Neural cell (in vitro differentiated cells): ENCODE measurements at regions not wholly inside any gene's neighbourhood (a gene's known extent, or its start where the extent isn't known, plus 50 kb on each side); places are given as distances from the start of the nearest gene placed in this dataset.

ENCODE experiments used
- H2AFZ ChIP-seq: fragments of 200-600, 300-800 bp; sonication (generic), shearing (Covaris generic); 2 replicates; pipeline ENCODE4 v1.6.0; 2014; ENCODE audit warnings: low read depth, mild to moderate bottlenecking, antibody characterized with exemption, low read length, moderate library complexity
- H3F3A ChIP-seq: fragments of 200-600 bp; shearing (Covaris generic); 2 replicates; pipeline ENCODE4 v1.6.1; 2016; ENCODE audit warnings: mild to moderate bottlenecking, moderate library complexity, mixed read lengths, antibody characterized with exemption, low read length; ENCODE audit not compliant: insufficient read depth, poor library complexity, severe bottlenecking
- H3K27ac ChIP-seq: fragments of 200-600, 300-800 bp; sonication (generic), shearing (Covaris generic); 2 replicates; pipeline ENCODE4 v1.5.1; 2014; ENCODE audit warnings: mild to moderate bottlenecking, low read length, moderate library complexity
- H3K27me3 ChIP-seq: fragments of 300-800, 200-600 bp; sonication (generic), shearing (Covaris generic); 2 replicates; pipeline ENCODE4 v1.6.0; 2014; ENCODE audit warnings: mild to moderate bottlenecking, low read depth, low read length, moderate library complexity; ENCODE audit not compliant: insufficient read depth
- H3K36me3 ChIP-seq: fragments of 300-800, 200-600 bp; sonication (generic), shearing (Covaris generic); 2 replicates; pipeline ENCODE4 v1.5.1; 2014; ENCODE audit warnings: mild to moderate bottlenecking, antibody characterized with exemption, low read length, moderate library complexity; ENCODE audit not compliant: insufficient read depth
- H3K4me2 ChIP-seq: fragments of 300-800, 200-600 bp; sonication (generic), shearing (Covaris generic); 2 replicates; pipeline ENCODE4 v1.6.0; 2014; ENCODE audit warnings: mild to moderate bottlenecking, low read length
- H3K4me3 ChIP-seq: fragments of 300-800, 200-600 bp; sonication (generic), shearing (Covaris generic); 2 replicates; pipeline ENCODE4 v1.5.1; 2014; ENCODE audit warnings: mild to moderate bottlenecking, low read length, moderate library complexity
- H3K79me2 ChIP-seq: fragments of 200-600 bp; shearing (Covaris generic); replicated peaks from 2 replicates; pipeline ENCODE4 v1.6.0; 2014; ENCODE audit warnings: mild to moderate bottlenecking, low read length, moderate library complexity; ENCODE audit not compliant: insufficient read depth
- H3K9ac ChIP-seq: fragments of 300-800, 200-600 bp; sonication (generic), shearing (Covaris generic); 2 replicates; pipeline ENCODE4 v1.6.1; 2016; ENCODE audit warnings: mild to moderate bottlenecking, low read length, mixed read lengths
- H3K9me2 ChIP-seq: fragments of 200-600 bp; shearing (Covaris generic); 2 replicates; pipeline ENCODE4 v1.6.1; 2016; ENCODE audit warnings: mild to moderate bottlenecking, low read length, mixed read lengths; ENCODE audit not compliant: insufficient read depth
- H3K9me3 ChIP-seq: fragments of 200-600, 300-800 bp; sonication (generic), shearing (Covaris generic); 2 replicates; pipeline ENCODE4 v1.6.1; 2016; ENCODE audit warnings: mild to moderate bottlenecking, mixed run types, low read length, moderate library complexity, mixed read lengths
- H4K20me1 ChIP-seq: fragments of 200-600 bp; shearing (Covaris generic); 2 replicates; pipeline ENCODE4 v1.6.1; 2016; ENCODE audit warnings: mild to moderate bottlenecking, mixed run types; ENCODE audit not compliant: insufficient read depth
- CTCF ChIP-seq: fragments of 450-650 bp; IDR thresholded peaks from 2 replicates; pipeline ENCODE4 v1.5.1; 2014; ENCODE audit warnings: antibody characterized with exemption, mild to moderate bottlenecking, moderate library complexity; ENCODE audit not compliant: poor library complexity, severe bottlenecking
- EP300 ChIP-seq: fragments of 450-650 bp; conservative IDR thresholded peaks from 2 replicates; pipeline ENCODE4 v1.6.1; 2014; ENCODE audit warnings: antibody characterized with exemption, mild to moderate bottlenecking, moderate library complexity; ENCODE audit not compliant: poor library complexity, severe bottlenecking
- EZH2 ChIP-seq: fragments of 200-600, 300-800 bp; shearing (Covaris generic), sonication (generic); IDR thresholded peaks from 2 replicates; pipeline ENCODE4 v1.6.1; 2014; ENCODE audit warnings: antibody characterized with exemption, low read length, borderline replicate concordance, mild to moderate bottlenecking; ENCODE audit not compliant: insufficient read depth, poor library complexity, severe bottlenecking
- MXI1 ChIP-seq: fragments of 450-650 bp; conservative IDR thresholded peaks from 2 replicates; pipeline ENCODE4 v1.6.1; 2014; ENCODE audit warnings: antibody characterized with exemption, mild to moderate bottlenecking; ENCODE audit not compliant: poor library complexity, severe bottlenecking
- POLR2AphosphoS5 ChIP-seq: IDR thresholded peaks from 2 replicates; pipeline ENCODE4 v1.6.1; 2012
- RAD21 ChIP-seq: fragments of 450-650 bp; conservative IDR thresholded peaks from 2 replicates; pipeline ENCODE4 v1.6.1; 2014; ENCODE audit warnings: antibody characterized with exemption, mild to moderate bottlenecking, moderate library complexity
- SMC3 ChIP-seq: fragments of 450-650 bp; conservative IDR thresholded peaks from 2 replicates; pipeline ENCODE4 v1.6.1; 2014; ENCODE audit warnings: antibody characterized with exemption, mild to moderate bottlenecking, moderate library complexity; ENCODE audit not compliant: poor library complexity
- TAF1 ChIP-seq: IDR thresholded peaks from 2 replicates; pipeline ENCODE4 v1.6.1; 2012; ENCODE audit warnings: low read depth
- TF ChIP-seq, protein P1 (sequence below): IDR thresholded peaks from 2 replicates; pipeline ENCODE4 v1.6.1; 2012; ENCODE audit warnings: borderline replicate concordance

GRCh38 chr22:48085901-48086645 lies 1323.6 kb downstream of the TBC1D22A start:
- Histone ChIP-seq H3K27ac (no peak overlapping the region), H3K79me2 (no peaks in the 10 kb centered on the region)

GRCh38 chr22:48084729-48085050 lies 1322.2 kb downstream of the TBC1D22A start:
- Histone ChIP-seq H3K36me3 (no peaks in the 10 kb centered on the region), H3K27ac (no peak overlapping the region), H3K79me2 (no peaks in the 10 kb centered on the region), H3F3A (no peaks in the 10 kb centered on the region), H3K9me3 (no peaks in the 10 kb centered on the region), H3K27me3 (no peaks in the 10 kb centered on the region), H3K9ac (no peak overlapping the region), H4K20me1 (no peaks in the 10 kb centered on the region), H3K4me3 (no peak overlapping the region), H2AFZ (no peak overlapping the region), H3K9me2 (no peaks in the 10 kb centered on the region), H3K4me2 (no peak overlapping the region)
- TF ChIP-seq POLR2AphosphoS5 (no peak), RAD21 (no peak), SMC3 (no peak), EP300 (no peak), CTCF (no peak), TAF1 (no peak), MXI1 (no peak), EZH2 (no peak)
- TF ChIP-seq, protein P1, sequence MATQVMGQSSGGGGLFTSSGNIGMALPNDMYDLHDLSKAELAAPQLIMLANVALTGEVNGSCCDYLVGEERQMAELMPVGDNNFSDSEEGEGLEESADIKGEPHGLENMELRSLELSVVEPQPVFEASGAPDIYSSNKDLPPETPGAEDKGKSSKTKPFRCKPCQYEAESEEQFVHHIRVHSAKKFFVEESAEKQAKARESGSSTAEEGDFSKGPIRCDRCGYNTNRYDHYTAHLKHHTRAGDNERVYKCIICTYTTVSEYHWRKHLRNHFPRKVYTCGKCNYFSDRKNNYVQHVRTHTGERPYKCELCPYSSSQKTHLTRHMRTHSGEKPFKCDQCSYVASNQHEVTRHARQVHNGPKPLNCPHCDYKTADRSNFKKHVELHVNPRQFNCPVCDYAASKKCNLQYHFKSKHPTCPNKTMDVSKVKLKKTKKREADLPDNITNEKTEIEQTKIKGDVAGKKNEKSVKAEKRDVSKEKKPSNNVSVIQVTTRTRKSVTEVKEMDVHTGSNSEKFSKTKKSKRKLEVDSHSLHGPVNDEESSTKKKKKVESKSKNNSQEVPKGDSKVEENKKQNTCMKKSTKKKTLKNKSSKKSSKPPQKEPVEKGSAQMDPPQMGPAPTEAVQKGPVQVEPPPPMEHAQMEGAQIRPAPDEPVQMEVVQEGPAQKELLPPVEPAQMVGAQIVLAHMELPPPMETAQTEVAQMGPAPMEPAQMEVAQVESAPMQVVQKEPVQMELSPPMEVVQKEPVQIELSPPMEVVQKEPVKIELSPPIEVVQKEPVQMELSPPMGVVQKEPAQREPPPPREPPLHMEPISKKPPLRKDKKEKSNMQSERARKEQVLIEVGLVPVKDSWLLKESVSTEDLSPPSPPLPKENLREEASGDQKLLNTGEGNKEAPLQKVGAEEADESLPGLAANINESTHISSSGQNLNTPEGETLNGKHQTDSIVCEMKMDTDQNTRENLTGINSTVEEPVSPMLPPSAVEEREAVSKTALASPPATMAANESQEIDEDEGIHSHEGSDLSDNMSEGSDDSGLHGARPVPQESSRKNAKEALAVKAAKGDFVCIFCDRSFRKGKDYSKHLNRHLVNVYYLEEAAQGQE: no peak

More at GRCh38 chr22:48085901-48086645, 1323.6 kb downstream of the TBC1D22A start:
- Histone ChIP-seq H3F3A (no peaks in the 10 kb centered on the region), H3K9ac (no peak overlapping the region), H3K36me3 (no peaks in the 10 kb centered on the region), H3K27me3 (no peaks in the 10 kb centered on the region), H3K4me2 (no peak overlapping the region), H2AFZ (no peak overlapping the region), H3K9me3 (no peaks in the 10 kb centered on the region), H4K20me1 (no peaks in the 10 kb centered on the region), H3K9me2 (no peaks in the 10 kb centered on the region), H3K4me3 (no peak overlapping the region)
- TF ChIP-seq EP300: no peak
- no peak for TF ChIP-seq RAD21
- no peak for TF ChIP-seq SMC3
- no peak for TF ChIP-seq CTCF
- TF ChIP-seq TAF1: no peak
- TF ChIP-seq, protein P1: no peak
- TF ChIP-seq EZH2: no peak
- TF ChIP-seq MXI1: no peak
